GM21619 (cell line): ENCODE measurements at regions not wholly inside any gene's neighbourhood (a gene's known extent, or its start where the extent isn't known, plus 50 kb on each side); places are given as distances from the start of the nearest gene placed in this dataset.

ENCODE experiments used
- ATAC-seq: cut with Tn5 transposase; IDR thresholded peaks from one replicate; pipeline ENCODE4 v1.9.1; 2021; ENCODE audit not compliant: unreplicated experiment

DNA sequence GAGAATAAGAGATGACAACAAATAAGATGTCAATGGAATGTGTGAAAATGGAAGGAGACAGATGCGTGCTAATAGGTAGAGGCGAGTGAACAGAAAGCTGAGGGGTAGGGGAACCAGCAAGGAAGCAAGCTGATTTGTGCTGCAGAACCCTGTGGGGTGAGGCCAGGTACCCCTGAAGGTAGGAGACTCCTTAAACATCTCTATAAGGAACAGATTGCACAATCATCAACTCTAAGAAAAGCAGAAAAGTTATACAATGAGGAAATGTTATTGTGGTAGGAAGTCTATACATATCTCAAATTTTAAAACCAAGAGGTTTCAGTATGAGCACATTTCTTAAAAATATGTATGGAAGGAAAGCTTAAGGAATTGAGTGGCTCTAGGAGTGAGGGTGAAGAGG is 315.0 kb upstream of the TPM1 start:
- ATAC-seq: no peak

DNA sequence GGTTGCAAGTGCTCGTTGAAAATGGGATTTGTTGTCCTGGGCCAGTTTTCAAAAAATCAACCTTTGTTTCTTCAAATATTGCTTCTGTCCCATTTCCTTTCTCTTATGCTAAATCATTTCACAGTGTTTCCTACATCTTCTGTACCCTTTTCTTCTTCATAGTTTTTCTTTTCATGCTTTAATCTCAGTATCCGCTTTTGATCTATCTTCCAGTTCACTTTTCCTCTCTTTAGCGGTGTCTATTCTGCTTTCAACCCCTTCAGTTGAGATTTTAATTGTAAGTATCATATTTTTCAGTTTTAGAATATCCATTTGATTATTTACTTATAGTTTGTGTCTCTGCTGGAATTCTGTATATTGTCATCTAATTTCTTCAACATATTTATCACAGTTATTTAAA is 311.7 kb upstream of the TPM1 start:
- no peak for ATAC-seq

DNA sequence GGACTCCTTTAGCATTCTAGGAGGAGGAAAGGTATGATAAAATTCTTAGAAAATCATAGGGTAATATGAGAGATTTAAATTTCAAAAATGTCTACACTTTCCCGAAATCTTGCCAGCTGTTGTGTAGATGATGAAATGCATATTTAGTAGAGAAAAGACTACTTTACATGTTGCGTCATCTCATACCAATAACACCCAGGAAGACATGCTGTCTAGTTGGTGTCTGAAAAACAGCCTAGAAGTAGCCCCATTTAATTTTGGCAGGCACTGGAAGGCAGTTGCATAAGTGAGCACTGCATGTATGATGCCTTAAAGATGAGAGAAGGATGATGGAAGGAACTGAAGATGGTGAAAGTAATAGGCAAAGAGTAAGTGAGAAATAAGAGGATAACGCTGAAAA is 310.5 kb upstream of the TPM1 start:
- ATAC-seq: no peak

DNA sequence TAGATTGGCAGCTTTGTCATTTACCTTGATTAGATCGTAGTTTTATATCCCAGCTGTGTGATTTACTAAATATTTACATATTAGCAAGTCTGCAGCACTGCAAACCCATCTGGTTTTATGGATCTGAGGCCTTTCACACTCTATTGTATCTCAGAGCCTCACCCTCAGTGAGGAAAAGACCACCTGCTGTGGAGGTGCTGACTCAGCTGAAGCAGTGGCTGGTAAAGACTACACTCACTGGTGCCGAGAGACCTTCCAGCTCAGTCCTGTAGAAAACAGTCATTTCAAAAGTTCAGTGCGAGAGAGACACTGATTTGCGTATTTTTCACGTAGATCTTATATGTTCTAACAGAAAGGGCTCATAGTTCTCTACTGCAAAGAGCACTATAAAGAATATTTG is 307.8 kb upstream of the TPM1 start:
- ATAC-seq: no peak

DNA sequence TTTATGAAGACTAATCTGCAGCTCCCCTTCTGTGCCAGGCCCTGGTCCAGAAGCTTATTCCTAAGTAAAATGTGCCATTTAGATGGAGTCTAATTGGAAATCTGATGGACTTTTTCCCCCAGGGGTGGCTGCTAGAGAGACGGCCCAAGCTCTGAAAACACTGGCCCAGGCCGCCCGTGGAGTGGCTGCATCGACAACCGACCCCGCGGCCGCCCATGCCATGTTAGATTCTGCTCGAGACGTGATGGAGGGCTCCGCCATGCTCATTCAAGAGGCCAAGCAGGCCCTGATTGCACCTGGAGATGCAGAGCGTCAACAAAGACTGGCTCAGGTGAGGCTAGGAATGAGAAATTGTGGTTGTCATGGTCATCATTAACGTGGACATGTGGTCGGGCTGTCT is 305.8 kb upstream of the TPM1 start:
- no peak for ATAC-seq

DNA sequence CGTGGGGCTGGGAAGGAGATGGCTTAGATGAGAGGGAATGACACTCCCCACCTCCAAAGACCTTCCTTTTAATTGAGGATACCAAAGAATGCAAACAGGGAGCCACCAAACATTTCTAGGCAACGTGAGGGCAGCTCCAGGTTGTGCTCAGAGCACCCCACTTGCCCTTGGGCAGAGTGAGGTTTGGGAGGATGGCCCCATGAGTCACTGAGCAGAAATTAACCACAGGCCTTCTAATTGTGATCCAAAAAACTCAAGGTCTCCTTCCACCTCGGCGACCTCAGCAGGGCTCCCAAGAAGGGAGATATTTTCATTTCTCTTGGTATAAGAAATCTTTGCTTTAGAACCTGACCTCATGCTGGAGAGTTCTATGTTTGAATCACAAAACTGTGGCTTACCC is 305.0 kb upstream of the TPM1 start:
- no peak for ATAC-seq

DNA sequence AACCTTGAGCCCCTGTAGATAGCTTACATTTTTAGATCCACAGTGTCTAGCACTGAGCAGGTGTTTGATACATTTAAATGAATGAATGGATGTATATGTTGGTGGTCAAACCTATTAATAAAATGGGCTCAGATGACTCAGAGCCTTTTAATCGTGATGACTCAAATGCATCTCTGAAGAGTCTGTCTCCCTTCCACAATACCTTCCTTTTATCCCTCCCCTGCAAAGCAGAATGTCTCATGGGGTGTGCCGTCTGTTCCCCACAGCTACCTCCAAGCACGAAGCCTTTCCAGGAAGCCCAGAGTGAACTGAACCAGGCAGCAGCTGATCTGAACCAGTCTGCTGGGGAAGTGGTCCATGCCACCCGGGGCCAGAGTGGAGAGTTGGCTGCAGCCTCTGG is 303.5 kb upstream of the TPM1 start:
- no peak for ATAC-seq

DNA sequence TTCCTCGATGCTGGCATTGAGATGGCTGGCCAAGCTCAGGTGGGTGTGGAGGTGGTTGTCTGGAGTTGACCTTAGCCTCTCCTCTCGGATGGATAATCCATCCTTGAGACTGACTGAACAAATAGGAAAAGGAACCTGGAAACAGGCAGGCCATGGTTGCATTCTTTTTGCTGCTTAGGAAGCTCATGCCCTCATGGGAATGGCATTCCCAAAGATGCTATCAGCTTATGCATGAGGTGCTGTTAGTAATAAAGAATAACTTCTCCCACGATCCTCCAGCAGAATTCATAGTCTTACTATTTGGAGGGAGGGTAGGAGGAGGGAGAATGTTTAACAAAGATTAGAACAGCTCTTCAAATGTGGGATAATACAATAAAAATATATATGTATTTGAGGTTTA is 303.0 kb upstream of the TPM1 start:
- ATAC-seq: no peak

DNA sequence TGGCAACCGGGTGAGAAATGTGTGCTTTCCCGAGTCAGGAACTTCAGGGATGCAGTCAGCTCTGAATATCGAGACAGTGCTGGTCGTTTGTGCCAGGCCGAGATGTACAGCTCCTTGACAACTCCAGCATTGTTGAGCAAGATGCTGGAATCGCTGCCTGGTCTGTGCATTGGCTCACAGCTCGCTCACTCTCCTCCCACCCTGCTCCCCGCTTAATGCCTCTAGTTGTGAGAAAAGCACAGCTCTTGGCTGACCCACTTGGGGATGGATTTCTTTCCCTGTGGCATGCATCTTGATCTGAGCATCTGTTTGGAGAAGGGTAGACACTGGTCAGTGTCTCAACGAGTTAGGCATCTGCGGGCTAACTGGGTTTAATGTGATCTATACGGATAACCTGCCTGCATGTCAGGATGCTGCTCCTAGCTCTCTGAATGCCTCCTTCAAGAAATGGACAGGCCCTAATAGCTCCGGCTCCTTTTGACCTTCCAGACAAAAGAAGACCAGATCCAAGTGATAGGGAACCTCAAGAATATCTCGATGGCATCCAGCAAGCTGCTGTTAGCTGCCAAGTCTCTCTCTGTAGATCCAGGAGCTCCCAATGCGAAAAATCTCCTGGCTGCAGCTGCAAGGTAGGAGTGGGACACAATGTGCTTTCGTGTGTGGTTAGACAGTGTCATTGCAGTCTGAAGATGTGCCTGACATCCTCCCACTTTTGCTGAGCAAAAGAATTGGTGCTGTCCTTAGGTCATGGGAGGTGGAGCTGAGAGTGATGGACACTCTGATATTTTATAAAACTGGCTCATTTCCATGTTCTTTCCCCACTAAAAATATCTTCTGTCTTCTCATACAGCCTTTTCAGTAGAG is 302.2 kb upstream of the TPM1 start:
- no peak for ATAC-seq

DNA sequence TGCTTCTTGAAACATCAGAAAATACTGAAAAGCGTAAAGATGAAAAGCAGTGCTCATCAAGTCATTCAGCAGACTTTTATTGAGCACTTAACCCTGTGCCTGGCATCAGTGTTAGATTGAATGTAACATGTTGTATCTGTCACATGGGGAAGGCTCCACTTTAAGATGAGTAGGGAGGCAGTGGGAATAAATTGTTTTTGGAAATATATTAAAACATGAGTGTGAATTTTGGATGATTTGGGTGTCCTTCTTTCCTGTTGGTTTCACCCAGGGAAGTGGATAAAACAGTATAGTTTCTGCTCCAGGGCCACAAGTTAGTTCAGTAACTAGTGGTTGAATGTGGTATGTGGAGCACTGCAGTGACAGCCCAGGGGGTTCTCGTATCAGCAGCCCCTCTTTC is 301.4 kb upstream of the TPM1 start:
- no peak for ATAC-seq

DNA sequence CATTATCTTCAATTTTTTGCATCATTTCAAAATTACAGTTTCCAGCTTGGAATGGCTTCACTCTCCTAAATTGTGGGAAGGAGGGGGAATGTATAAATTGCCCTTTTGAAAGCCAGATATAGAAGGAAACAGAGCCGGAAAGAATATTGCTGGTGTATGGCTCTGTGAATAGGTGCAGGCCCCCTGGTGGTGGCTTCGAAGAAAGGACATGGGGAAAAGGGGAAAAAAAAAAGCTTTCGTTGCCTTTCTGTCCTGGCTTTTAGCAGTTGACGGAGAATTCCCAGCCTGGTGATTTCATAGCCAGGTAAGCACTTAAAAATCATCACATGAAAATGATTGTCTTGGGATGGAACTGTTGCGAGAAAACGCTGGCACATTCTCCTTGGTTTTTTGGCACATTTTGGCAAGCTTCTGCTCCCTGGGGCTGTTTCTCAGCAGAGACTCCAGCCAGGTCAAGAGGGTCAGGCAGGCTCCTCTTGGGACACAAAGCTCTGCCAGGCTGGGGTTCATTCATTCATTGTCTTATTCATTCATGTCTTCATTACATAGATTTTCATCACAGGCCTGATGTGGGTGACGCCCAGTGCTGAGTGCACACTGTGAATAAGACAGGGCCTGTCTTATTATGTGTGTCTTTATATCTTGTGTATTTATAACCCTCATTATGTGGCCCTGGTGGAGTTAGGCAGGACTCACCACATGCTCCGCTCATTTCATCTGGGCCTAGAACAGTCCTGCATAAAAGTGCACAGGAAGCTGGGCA is 300.0 kb upstream of the TPM1 start:
- no peak for ATAC-seq

DNA sequence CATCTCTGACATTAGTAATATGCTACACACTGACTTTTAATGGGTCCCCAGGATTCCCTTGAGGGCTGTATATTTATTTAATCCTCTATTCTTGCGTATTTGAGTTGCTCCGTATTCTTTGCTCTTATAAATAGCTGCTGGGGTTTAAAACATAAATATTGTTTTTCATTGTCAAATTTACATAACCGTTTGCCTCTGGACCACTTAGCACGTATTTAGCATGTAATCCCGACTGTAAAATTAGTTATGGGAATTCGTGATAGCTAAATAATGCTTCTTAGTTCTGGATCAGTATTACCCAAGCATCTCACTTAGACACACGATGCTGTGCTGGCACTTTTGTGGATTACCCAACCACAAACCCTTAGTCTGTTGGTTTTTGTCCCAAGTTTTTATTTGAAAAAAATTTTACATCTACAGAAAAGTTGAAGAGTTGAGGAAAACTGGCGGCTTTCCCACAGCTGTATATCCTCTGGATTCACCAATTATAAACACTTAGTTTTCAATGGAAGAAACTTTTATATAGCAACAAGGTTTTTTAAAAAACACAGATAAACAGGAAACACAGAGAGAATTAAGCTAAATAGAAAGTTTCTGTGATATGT is 296.8 kb upstream of the TPM1 start:
- ATAC-seq: no peak

DNA sequence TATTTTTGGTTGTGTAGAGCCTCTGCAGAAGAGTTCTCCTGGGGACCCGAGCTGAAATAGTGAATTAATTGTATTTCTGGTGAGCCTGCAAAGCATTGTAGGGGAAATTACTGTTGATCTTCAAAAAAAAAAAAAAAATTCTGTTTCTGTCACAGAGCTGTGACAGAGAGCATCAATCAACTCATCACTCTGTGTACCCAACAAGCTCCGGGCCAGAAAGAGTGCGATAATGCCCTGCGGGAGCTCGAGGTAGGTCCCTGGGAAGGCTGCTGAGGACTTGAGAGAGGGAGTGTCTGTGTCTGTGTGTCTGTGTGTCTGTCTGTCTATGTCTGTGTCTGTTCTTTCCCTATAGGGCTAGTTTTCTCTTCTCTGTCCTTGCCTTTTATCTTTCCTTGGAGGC is 294.4 kb upstream of the TPM1 start:
- ATAC-seq: no peak

DNA sequence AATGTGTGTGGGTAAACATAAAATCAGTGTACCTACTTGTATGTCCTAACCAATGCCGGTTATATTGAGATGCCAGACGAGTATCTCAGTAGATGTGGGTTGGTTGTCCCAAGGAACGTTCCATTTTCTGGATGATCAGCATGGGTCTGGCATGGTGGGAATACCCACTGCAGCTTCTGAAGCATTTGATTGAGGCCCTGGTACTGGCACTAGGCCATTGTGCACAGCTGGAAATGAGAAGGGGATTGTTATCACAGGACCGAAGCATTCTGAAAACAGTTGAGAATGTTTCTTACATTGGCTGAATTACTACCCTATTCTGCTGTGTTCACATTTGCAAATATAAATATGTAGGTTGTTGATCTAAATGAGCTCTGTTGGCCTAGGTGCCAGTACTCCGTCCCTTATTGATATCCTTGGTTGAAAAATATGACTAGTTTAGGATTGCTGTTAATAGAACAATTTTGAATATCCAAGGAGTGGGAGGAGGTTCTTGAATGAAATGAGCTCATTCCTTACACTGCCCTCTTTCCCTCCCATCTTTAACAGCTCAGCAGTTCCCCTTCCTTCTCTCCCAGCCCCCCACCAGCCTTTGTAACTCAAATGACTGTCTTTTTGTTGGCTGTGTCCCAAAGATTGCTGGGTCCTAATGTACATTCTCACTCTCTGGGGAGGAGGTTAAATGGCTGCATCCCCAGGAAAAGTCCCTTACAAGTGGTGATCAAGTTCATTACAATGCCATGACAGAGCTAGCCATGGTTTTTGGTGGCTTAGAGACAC is 293.3 kb upstream of the TPM1 start:
- ATAC-seq: no peak

DNA sequence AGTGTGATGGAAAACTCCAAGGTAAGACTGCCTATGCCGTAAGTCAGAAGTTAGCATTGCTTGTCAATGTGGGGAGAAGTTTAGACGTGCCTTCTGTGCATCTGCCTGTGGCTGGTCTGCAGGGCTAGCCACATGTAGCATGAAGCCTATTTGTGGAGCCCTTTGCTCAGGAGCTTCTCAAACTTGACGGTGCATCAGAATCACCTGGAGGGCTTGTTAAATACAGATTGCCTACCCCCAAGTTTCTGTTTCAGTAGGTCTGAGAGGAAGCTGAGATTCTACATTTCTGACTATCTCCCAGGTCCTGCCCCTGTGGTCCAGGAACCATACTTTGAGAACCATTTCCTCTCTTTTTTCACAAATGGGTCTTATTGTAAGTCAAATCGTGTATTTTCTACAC is 292.1 kb upstream of the TPM1 start:
- no peak for ATAC-seq

DNA sequence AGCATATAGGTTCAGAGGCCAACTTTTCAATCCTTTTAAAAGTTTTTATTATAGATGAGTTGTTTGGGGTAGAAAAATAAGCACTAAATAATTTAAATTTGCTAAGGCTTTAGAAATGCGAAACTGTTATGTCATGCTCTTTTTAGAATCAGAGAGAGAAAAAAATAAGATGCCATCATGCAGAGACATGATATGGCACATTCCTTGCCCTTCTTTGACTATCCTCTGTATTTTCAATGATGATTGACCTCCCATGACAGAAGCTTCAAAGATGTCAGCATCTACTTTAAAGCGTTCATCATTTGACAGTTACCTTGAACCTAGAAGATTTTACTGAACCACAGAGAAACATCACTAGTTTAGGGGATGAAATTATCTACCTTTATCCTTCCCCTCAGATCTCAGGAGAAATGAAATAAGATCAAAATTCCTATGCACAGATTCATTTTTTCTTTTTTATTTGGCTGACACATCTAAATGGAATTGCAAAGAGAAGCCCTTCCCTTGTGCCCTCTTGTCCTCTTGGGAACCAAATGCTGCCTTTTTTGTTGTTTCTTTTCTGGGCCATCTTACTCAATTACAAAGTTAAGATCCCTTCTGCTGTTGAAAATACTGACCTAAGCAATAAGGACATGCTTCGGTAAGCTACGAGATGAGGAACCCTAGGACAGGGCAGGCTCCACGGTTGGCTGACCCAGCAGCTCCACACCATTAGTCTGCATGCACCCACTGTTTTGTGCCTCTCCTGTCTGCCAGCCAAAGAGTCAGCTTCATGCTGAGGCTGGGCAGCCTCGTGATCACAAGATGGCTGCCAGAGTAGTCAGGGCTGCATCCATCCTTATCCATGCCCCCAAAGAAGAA is 289.7 kb upstream of the TPM1 start:
- no peak for ATAC-seq

DNA sequence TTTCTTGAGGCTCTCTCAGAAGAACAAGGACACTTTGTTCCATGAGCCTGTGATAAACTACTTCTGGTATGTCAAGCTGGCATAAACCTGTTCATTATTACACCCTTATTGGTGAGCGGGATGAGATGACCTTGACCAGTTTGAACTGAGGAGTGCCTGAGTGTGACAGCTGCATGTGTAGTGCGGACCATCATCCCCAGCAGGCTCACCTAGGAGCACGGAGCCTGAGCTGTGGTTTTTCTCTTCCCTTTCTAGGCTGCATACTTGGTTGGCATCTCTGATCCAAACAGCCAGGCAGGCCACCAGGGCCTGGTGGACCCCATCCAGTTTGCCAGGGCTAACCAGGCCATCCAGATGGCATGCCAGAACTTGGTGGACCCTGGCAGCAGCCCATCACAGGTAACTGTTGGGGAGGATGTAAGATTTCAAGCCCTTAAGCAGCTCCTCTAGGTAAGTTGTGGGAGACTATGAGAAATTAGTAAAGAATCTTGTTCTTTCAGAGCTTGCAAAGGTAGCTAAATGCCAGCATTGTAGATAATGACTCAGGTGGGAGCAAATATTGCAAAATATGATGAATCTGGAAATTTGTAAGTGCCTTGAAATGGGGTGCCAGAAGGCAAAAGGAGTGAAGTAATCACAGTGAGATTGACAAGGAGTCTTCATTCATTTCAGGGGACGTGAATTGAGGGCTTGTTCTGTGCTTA is 288.9 kb upstream of the TPM1 start:
- no peak for ATAC-seq

DNA sequence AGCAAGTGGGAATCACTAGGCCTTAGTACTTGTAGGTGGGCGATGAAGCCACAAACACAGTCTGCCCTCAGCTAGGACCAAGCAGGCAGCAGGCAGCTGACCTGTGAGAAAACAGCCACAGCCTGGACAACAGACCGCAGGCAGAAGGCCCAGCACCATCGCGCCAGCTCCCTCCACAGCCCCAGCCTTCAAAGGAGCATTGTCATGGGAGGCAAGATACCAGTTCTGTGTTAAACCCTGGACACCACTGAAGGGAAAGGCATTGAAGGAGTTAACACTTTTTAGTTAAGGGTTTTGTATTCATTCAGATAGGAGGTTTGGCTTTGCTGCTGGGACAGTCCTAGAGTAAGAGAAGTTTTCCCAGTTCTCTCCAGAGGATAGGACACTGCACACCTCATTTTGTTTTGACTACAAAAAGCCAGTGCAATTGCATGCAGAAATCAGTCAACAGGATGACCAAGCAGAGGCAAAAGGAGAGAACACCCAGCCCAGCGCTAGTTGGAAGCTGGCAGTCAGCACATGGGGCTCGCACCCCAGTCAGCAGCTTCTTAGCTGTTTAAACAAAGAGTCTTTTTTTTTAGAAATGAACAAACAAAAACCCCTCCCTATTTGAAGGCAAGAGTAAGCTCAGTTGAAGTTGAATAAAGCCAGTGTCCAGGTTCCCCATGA is 286.1 kb upstream of the TPM1 start:
- ATAC-seq: no peak

DNA sequence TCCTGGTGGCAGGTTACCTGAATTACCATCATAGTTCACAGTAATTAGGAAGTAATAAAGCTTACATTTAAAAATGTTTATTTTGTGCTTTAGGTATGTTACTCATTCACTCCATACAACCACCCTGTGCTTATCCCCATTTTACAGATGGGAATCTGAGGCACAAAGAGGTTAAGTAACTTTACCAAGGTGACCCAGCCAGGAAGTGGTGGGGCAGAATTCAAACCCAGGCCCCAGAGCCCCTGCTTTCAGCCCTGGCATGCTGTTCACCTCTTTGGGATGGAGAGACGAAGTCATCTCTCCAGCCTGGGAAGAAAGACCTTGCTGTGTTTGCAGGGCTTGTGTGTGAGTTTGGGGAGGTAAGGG is 285.6 kb upstream of the TPM1 start:
- no peak for ATAC-seq
